Muscle layer of duodenum (tissue), 2 donors: ENCODE measurements at regions not wholly inside any gene's neighbourhood (a gene's known extent, or its start where the extent isn't known, plus 50 kb on each side); places are given as distances from the start of the nearest gene placed in this dataset.
A peak's percentile ranks its signal among the peaks of the same experiment; 100 is the strongest.

Source experiments
- H3K27ac ChIP-seq: one replicate; pipeline ENCODE4 v1.7.0; 2013; ENCODE audit warnings: mild to moderate bottlenecking, low read length
- H3K27me3 ChIP-seq: one replicate; pipeline ENCODE4 v1.7.0; 2013; ENCODE audit warnings: low read depth, mild to moderate bottlenecking, control low read depth, low read length
- H3K36me3 ChIP-seq, 2 donors: one replicate each; pipeline ENCODE4 v1.7.0; 2013; ENCODE audit warnings: low read length in 2 of 2, control low read depth in 1 of 2, mild to moderate bottlenecking in 1 of 2; ENCODE audit not compliant: insufficient read depth in 2 of 2, control insufficient read depth in 1 of 2
- H3K4me1 ChIP-seq, 2 donors: one replicate each; pipeline ENCODE4 v1.7.0; 2013; ENCODE audit warnings: low read length in 2 of 2, mild to moderate bottlenecking in 2 of 2, control low read depth in 1 of 2, moderate library complexity in 1 of 2; ENCODE audit not compliant: insufficient read depth in 2 of 2, control insufficient read depth in 1 of 2
- H3K4me3 ChIP-seq, 2 donors: one replicate each; pipeline ENCODE4 v1.7.0; 2013; ENCODE audit warnings: low read length in 2 of 2, low read depth in 1 of 2, mild to moderate bottlenecking in 1 of 2
- H3K9me3 ChIP-seq, 2 donors: one replicate each; pipeline ENCODE4 v1.7.0; 2013; ENCODE audit warnings: low read length in 2 of 2, control low read depth in 1 of 2, mild to moderate bottlenecking in 1 of 2; ENCODE audit not compliant: control insufficient read depth in 1 of 2
- donor health status: healthy.

GRCh38 chr2:42969231-42970150, 177.1 kb upstream of the HAAO start:
- peaks cover 10 to 16% of the 10 kb centered on the region in 2 donors for H3K4me1 ChIP-seq
- no peak overlapping the region for H3K27ac ChIP-seq
- no peaks in the 10 kb centered on the region for H3K27me3 ChIP-seq
- no peaks in the 10 kb centered on the region for H3K36me3 ChIP-seq
- no peaks in the 10 kb centered on the region for H3K9me3 ChIP-seq
- no peak overlapping the region for H3K4me3 ChIP-seq

- H3K36me3 ChIP-seq: no peaks in the 10 kb centered on the region
- H3K4me3 ChIP-seq: no peak overlapping the region
- no peaks in the 10 kb centered on the region for H3K27me3 ChIP-seq
- no peaks in the 10 kb centered on the region for H3K9me3 ChIP-seq
- peaks cover under 1 to 10% of the 10 kb centered on the region in 2 donors for H3K4me1 ChIP-seq
- H3K27ac ChIP-seq: peak overlapping the region; percentile 14
These were observed 175.7 kb upstream of the HAAO start for GRCh38 chr2:42967959-42968674.

DNA sequence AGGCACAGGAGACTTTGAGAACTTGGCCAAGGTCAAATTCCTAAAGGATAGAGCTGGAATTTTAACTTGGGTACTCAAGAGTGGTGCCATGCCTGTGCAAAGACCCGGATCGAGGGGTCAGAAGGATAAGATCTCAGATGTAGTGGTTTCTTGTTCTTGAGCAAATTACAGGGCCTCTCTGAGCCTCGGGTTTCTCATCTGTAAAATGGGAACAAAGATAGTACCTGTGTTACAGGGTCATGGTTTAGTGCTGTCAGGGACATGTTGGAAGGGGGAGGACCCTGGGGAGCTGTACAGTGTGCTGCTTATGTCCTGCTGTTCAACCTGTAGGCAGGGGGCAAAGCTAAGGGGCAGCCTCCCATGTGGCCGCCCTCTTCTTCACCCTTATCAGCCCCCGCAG, 173.5 kb upstream of the HAAO start:
- Histone ChIP-seq H3K27me3 (no peaks in the 10 kb centered on the region), H3K36me3 (no peaks in the 10 kb centered on the region), H3K4me1 (peaks cover 9 to 29% of the 10 kb centered on the region in 2 donors), H3K9me3 (no peaks in the 10 kb centered on the region), H3K4me3 (no peak overlapping the region), H3K27ac (no peak overlapping the region)

- Histone ChIP-seq H3K4me3 (no peak overlapping the region), H3K27ac (no peak overlapping the region), H3K9me3 (no peaks in the 10 kb centered on the region), H3K27me3 (no peaks in the 10 kb centered on the region), H3K4me1 (peaks cover 16 to 35% of the 10 kb centered on the region in 2 donors), H3K36me3 (no peaks in the 10 kb centered on the region)
These were observed 172.8 kb upstream of the HAAO start for GRCh38 chr2:42965196-42965595.

GRCh38 chr2:42964439-42965083, 172.2 kb upstream of the HAAO start:
- Histone ChIP-seq H3K27ac (no peak overlapping the region), H3K4me3 (no peak overlapping the region), H3K27me3 (no peaks in the 10 kb centered on the region), H3K9me3 (no peaks in the 10 kb centered on the region), H3K4me1 (peaks cover 23 to 41% of the 10 kb centered on the region in 2 donors), H3K36me3 (no peaks in the 10 kb centered on the region)

DNA sequence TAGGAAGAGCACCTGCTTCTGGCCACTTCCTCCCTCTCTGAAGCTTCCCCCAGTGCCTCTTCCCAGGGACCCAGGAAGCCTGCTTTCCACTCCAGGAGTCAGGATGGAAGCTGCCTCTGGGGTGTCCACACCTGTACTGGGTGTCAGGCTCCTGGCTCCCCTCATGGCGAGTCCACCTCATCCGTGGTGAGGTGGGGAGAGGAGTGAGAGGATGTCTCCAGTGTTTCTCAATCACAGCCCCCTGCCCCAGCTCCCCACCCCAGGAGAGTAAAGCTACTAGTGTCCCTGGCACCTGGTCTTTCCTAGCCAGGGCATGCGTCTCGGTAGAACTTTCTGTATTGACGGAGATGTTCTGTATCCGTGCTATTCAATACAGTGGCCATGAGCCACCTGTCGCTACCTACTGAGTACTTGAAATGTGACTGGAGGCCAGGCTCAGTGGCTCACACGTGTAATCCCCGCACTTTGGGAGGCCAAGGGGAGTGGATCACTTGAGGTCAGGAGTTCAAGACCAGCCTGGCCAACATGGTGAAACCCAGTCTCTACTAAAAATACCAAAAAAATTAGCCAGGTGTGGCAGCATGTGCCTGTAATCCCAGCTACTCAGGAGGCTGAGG, 171.2 kb upstream of the HAAO start:
- Histone ChIP-seq H3K36me3 (no peaks in the 10 kb centered on the region), H3K27me3 (no peaks in the 10 kb centered on the region), H3K9me3 (no peaks in the 10 kb centered on the region), H3K4me3 (no peak overlapping the region), H3K4me1 (peaks cover 23 to 45% of the 10 kb centered on the region in 2 donors), H3K27ac (no peak overlapping the region)

DNA sequence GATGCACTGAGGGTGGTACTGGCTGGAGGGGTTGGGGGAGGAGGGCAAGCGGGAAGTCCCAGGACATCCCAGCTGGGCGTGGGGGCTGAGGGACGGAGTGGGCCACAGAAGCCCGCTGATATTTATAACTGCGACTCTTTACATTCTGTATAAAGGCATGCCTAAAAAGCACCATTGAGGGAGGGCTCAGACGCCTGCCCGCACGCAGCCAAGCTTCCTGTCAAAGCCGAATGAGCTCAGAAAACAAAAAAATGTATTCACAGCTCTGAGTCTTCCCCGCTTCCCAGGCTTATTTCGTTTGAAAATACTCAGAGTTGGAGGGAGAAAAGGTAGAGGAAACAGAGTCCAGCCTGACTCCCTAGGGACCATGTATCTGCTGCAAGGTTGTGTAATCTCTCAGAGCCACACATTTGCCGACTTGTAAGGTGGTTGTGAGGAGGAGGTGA, 170.1 kb upstream of the HAAO start:
- no peaks in the 10 kb centered on the region for H3K9me3 ChIP-seq
- H3K4me3 ChIP-seq: no peak overlapping the region
- H3K27me3 ChIP-seq: no peaks in the 10 kb centered on the region
- H3K27ac ChIP-seq: peak overlapping the region; percentile 55
- H3K36me3 ChIP-seq: no peaks in the 10 kb centered on the region
- H3K4me1 ChIP-seq: peaks cover 23 to 41% of the 10 kb centered on the region in 2 donors

- Histone ChIP-seq H3K27me3 (no peaks in the 10 kb centered on the region), H3K4me1 (peaks cover 23 to 41% of the 10 kb centered on the region in 2 donors), H3K4me3 (no peak overlapping the region), H3K9me3 (no peaks in the 10 kb centered on the region), H3K27ac (peak overlapping the region; percentile 2), H3K36me3 (no peaks in the 10 kb centered on the region)
These were observed 169.6 kb upstream of the HAAO start for GRCh38 chr2:42961961-42962360.

DNA sequence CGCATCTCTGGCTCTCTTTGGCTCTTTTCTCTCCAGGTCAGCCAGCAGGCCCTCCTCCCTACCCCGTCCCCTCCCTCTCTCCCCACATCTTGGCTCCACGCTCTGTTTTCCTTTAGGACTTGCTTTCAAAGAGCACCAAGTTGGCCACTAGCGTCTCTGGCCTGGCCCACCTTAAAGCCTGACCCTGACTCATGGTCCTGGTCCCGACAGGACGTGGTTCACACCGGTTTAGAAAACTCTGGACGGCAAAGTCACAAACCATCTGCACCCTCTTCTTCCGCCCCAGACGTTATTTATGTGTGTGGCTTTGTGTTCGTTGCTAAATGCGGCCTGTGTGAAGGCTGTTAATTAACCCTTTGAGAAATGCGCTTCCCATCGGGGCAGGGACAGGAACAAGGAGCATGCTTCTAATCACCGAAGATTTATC, 169.0 kb upstream of the HAAO start:
- H3K27ac ChIP-seq: peak overlapping the region; percentile 56
- H3K36me3 ChIP-seq: no peaks in the 10 kb centered on the region
- peaks cover 23 to 41% of the 10 kb centered on the region in 2 donors for H3K4me1 ChIP-seq
- H3K4me3 ChIP-seq: peak overlapping the region in 1 of 2 donors; percentile 11
- H3K9me3 ChIP-seq: no peaks in the 10 kb centered on the region
- no peaks in the 10 kb centered on the region for H3K27me3 ChIP-seq

DNA sequence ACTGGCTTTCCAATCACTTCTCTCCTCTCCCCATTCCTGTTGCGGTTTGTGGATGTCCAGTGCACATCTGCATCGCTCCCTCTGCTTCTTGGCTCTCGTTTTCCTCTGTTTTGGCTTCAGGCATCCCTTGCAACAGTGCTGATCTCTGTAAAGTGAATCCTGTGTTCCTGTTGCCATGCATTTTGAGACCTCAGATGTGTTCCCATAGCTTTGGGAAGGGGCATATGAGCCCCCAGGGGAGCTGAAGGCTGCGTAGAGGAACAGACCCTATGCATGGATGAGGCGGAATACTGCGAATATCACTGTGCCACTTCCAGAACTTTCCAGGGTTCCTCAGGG, 168.4 kb upstream of the HAAO start:
- H3K4me1 ChIP-seq: peaks cover 23 to 41% of the 10 kb centered on the region in 2 donors

More for the DNA sequence above, 168.4 kb upstream of the HAAO start:
- peak overlapping the region in 1 of 2 donors; percentile 11 for H3K4me3 ChIP-seq
- peak overlapping the region; percentile 56 for H3K27ac ChIP-seq
- H3K9me3 ChIP-seq: no peaks in the 10 kb centered on the region
- no peaks in the 10 kb centered on the region for H3K36me3 ChIP-seq
- no peaks in the 10 kb centered on the region for H3K27me3 ChIP-seq
